Fibroblast of skin of left quadriceps (primary cell): ENCODE measurements at regions not wholly inside any gene's neighbourhood (a gene's known extent, or its start where the extent isn't known, plus 50 kb on each side); places are given as distances from the start of the nearest gene placed in this dataset.
"Not testable (repeated sequence)": the region's sequence is repeated elsewhere in the genome, so short reads cannot be mapped to it uniquely, and the experiment has no call there.

Experiments used
- DNase-seq, 2 experiments: peaks; one replicate each; pipeline ENCODE4 v3.0.0-alpha.2; 2013; ENCODE audit warnings: low read depth in 2 of 2

DNA sequence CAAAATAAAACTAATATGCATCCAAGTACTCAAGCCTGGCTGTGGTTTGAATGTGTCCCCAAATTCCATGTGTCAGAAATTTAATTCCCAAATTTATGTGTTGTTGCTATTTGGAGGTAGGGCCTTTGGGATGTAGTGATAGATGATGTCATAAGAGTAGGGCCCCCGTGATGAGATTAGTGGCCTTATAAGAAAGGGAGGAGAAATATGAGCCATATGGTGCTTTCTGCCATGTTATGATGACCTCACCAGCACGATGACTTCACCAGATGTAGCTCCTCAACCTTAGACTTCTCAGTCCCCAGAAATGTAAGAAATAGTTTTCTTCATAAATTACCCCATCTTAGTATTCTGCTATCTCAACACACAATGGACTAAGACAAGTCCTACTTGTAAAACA lies 2264.0 kb downstream of the ARAP2 start:
- no peak for DNase-seq

- no peak for DNase-seq
Measured at GRCh38 chr4:33989820-33990443, 2254.4 kb downstream of the ARAP2 start.

- peak in 1 of 2 experiments; percentile 7 for DNase-seq
Measured at GRCh38 chr4:33996075-33996718, 2248.1 kb downstream of the ARAP2 start.

DNA sequence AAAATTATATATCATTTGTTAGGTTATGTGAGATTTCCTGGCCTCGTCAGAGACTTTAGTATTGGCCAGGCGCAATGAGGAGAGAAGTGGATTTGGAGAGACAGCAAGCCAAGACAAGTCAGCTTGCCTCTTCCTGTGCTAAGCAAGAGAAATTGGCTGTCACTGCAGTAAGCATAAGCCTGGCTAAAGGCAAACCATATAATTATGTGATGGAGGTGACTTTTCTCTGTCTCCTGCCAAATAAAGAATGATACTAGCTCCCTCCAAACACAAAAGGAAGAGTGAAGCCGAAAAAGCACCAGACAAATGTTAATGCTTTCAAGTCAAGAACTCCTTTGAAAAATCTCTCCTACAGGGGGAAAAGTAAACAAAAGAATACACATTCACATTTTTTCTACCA lies 2246.0 kb downstream of the ARAP2 start:
- no peak for DNase-seq

- DNase-seq, result no peak
Measured at GRCh38 chr4:34000356-34000755, 2244.0 kb downstream of the ARAP2 start.

GRCh38 chr4:34006540-34006939 lies 2237.8 kb downstream of the ARAP2 start:
- DNase-seq, result not testable (repeated sequence)

DNA sequence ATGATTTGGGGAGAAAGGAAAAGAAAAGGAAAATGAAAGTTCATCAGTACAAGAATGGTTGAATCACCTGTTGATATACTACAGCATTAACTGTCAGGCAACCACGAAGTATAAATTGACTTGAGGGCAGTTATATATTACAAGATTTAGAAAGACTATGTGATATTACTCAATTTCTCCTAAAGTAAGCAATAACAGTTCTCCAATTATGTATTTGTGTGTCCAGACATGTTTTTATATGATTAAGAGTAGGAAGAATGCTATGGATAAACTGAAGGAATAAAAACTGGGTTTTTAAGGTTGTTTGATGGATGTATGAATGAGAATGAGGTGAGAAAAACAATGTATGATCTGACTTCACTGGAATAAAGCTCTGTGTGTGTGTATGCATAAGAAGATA lies 2234.4 kb downstream of the ARAP2 start:
- no peak for DNase-seq

- DNase-seq, result no peak
Measured at GRCh38 chr4:34010751-34011519, 2233.4 kb downstream of the ARAP2 start.

- DNase-seq, result no peak
Measured at GRCh38 chr4:34035225-34035624, 2209.1 kb downstream of the ARAP2 start.

DNA sequence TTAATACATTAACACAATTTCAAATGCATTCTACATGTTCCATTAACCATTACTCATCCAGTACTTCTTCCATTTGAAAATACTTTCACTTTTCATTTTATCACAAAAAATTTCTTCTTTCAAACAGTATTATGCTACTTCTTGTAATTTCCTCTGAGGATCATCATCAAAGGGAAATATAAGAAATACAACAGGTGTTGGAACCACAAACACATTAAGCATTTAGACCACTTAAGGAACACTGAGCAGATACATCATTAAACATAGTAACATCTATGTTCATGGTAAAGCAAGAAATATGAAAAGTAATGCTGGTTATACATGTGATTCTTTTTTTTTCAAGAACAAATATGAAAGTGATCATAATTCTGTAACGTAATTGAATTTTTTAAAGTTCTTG lies 2207.0 kb downstream of the ARAP2 start:
- DNase-seq, result no peak

DNA sequence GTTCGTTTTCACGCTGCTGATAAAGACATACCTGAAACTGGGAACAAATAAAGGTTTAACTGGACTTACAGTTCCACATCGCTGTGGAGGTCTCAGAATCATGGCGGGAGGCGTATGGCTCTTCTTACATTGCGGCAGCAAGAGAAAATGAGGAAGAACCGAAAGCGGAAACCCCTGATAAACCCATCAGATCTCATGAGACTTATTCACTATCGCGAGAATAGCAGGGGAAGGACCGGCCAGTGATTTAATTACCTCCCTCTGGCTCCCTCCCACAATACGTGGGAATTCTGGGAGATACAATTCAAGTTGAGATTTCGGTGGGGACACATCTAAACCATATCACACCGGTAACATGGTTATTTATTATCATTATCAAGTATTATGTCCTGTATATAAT lies 2204.5 kb downstream of the ARAP2 start:
- no peak for DNase-seq

DNA sequence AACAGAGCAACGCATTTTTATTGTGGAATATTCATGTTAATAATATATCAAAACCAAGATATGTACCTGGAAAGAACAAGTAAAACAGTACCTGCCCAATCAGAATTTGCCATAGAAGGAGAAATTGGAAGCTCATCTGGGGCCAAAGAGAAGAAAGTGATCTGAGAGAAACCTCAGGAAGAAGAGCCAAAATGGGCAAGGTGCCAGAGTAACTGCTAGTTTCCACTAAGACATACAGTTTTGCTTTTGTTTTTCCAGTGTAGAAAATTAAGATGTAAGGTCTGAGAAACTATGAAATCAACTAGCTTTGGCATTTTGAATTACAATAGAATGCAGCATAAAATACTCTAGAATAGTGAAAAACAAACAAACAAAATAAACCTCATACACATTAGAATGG lies 2201.2 kb downstream of the ARAP2 start:
- no peak for DNase-seq

GRCh38 chr4:34046580-34046979 lies 2197.7 kb downstream of the ARAP2 start:
- peak; percentile 9 to 14 for DNase-seq

DNA sequence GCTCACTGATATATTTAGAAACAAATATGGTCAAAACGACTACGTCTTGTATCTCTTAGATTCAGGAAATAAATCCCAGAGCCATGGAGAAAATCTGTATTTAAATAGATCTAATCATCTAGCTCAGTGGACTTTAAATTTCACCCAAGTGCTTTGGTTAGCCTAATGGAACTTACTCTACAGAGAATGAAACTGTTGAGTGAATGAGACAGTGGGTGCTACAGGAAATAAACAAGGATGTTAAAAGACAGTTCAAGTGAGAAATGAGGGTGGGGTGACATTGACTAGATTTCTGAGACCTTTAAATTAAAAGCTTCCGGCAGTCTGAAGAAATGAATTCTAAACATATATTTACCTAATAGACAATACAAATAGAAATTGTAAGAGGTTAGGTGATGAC lies 2197.0 kb downstream of the ARAP2 start:
- no peak for DNase-seq

- no peak for DNase-seq
Measured at GRCh38 chr4:34066126-34066525, 2178.2 kb downstream of the ARAP2 start.

GRCh38 chr4:34091451-34091850 lies 2152.9 kb downstream of the ARAP2 start:
- DNase-seq, result no peak

DNA sequence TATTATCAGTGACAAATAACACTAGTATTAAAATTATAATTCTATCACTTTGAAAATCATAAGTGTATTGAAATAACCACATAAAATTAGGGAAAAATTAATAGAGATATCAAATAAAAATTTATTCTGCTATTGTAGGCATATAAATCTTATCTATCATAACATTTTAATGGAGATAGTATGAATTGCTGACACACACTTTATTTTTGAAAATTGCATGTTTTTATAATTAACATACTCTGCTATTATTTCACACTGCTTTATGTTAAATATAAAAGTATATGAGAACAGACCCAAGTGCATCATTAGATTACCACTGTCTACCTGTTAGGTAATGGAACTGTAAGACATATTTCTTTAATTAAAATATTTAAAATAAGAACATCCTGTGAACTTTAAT lies 2150.2 kb downstream of the ARAP2 start:
- no peak for DNase-seq

GRCh38 chr4:34105311-34105710 lies 2139.0 kb downstream of the ARAP2 start:
- peak; percentile 33 to 34 for DNase-seq

GRCh38 chr4:34108391-34108790 lies 2135.9 kb downstream of the ARAP2 start:
- DNase-seq, result peak; percentile 85

GRCh38 chr4:34112573-34112972 lies 2131.7 kb downstream of the ARAP2 start:
- DNase-seq, result no peak

GRCh38 chr4:34138385-34138784 lies 2105.9 kb downstream of the ARAP2 start:
- DNase-seq, result no peak

GRCh38 chr4:34139346-34139745 lies 2105.0 kb downstream of the ARAP2 start:
- no peak for DNase-seq

DNA sequence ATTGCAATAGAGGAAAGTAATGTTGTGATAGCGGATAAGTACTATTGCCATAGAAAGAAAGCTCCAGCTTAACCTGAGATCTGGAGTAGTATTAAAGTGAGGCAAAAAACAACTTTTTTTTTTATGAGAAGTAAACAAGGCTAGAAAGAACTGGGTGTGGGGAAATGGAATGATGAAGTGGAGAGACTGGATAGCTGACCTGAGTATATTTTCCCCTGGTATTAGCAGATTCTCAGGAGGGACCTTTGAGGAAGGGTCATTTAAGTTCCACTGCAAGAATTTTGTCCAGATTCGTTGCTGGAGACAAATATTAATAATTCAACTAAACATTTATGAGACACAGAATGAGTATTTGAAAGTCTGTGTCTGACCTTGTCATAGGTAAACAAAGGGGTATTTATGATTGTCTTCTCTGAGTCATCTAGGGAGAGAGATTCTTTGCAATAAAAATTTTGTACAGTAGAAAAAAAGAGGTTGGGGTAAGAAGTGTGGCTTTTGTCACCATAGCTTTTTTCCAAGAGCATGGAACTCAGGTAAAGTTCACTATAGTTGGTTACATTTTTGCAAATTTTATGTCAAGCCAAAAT lies 2095.9 kb downstream of the ARAP2 start:
- DNase-seq, result no peak
